WERI-Rb-1 (cell line): ENCODE measurements at regions not wholly inside any gene's neighbourhood (a gene's known extent, or its start where the extent isn't known, plus 50 kb on each side); places are given as distances from the start of the nearest gene placed in this dataset.

Source experiments
- DNase-seq: peaks from one replicate; pipeline ENCODE4 v3.0.0-alpha.2; 2020
- H3K27ac ChIP-seq: fragments of 250-450 bp; sonication (Bioruptor Pico); 2 replicates; pipeline ENCODE4 v1.5.1; 2020; ENCODE audit warnings: mild to moderate bottlenecking, moderate library complexity
- H3K27me3 ChIP-seq: fragments of 250-450 bp; sonication (Bioruptor Pico); 2 replicates; pipeline ENCODE4 v1.5.1; 2021; ENCODE audit warnings: mild to moderate bottlenecking, low read depth, moderate library complexity; ENCODE audit not compliant: insufficient read depth, severe bottlenecking
- H3K36me3 ChIP-seq: fragments of 250-450 bp; sonication (Bioruptor Pico); 2 replicates; pipeline ENCODE4 v1.5.1; 2020; ENCODE audit warnings: mild to moderate bottlenecking, moderate library complexity
- H3K4me3 ChIP-seq: 2 replicates; pipeline ENCODE4 v1.5.1; 2011; ENCODE audit warnings: low read depth, mild to moderate bottlenecking, control low read depth, low read length
- H3K9me3 ChIP-seq: fragments of 250-450 bp; sonication (Bioruptor Pico); 2 replicates; pipeline ENCODE4 v1.5.1; 2021; ENCODE audit warnings: mild to moderate bottlenecking, moderate library complexity; ENCODE audit not compliant: severe bottlenecking
- TF ChIP-seq, protein P1 (sequence below): IDR thresholded peaks from 2 replicates; pipeline ENCODE4 v1.5.1; 2011; ENCODE audit warnings: low read depth, mild to moderate bottlenecking, control low read depth, inconsistent platforms, low read length

DNA sequence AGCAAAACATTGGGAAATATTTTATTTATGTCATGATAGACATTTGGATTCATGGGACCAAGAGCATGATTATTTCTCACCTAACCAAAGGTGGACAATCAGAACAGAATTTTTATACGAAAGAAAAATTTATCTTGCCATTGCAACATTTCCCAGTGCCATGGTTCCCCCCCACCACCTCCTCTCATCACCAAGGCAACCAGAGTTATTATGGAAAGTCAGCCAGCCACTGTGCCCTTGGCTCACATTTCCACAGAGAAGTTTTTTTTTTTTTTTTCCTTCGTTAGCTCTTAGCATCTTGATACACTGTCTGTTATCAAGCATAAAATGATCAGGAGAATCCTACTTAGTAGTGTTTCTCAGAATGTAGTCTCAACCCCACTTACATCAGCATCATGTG, 176.4 kb upstream of the TMTC1 start:
- Histone ChIP-seq H3K4me3 (no peak overlapping the region), H3K36me3 (no peaks in the 10 kb centered on the region), H3K9me3 (no peaks in the 10 kb centered on the region), H3K27me3 (no peaks in the 10 kb centered on the region), H3K27ac (no peak overlapping the region)
- TF ChIP-seq, protein P1, sequence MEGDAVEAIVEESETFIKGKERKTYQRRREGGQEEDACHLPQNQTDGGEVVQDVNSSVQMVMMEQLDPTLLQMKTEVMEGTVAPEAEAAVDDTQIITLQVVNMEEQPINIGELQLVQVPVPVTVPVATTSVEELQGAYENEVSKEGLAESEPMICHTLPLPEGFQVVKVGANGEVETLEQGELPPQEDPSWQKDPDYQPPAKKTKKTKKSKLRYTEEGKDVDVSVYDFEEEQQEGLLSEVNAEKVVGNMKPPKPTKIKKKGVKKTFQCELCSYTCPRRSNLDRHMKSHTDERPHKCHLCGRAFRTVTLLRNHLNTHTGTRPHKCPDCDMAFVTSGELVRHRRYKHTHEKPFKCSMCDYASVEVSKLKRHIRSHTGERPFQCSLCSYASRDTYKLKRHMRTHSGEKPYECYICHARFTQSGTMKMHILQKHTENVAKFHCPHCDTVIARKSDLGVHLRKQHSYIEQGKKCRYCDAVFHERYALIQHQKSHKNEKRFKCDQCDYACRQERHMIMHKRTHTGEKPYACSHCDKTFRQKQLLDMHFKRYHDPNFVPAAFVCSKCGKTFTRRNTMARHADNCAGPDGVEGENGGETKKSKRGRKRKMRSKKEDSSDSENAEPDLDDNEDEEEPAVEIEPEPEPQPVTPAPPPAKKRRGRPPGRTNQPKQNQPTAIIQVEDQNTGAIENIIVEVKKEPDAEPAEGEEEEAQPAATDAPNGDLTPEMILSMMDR: no peak
- DNase-seq: no peak

DNA sequence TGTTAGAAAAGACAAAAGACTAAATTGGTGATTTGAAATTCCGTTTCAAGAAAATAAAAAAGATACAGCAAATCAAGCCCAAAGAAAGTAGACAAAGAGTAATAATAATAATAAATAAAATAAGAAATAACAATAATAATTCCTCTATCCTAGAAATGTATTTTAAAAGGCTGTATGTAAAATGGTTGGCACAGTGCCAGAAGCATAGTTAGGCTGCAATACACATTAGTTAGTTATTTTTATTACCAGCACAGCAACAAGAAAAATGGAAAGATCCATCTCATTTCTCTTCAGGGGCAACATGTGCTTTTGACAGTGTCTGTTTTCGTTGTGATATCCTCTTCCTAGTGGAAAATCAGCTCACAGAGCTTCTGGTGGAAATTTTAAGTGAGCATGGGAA, 174.1 kb upstream of the TMTC1 start:
- DNase-seq: no peak
- Histone ChIP-seq H3K9me3 (no peaks in the 10 kb centered on the region), H3K36me3 (no peaks in the 10 kb centered on the region), H3K27ac (no peak overlapping the region), H3K4me3 (no peak overlapping the region), H3K27me3 (no peaks in the 10 kb centered on the region)
- TF ChIP-seq, protein P1: no peak

DNA sequence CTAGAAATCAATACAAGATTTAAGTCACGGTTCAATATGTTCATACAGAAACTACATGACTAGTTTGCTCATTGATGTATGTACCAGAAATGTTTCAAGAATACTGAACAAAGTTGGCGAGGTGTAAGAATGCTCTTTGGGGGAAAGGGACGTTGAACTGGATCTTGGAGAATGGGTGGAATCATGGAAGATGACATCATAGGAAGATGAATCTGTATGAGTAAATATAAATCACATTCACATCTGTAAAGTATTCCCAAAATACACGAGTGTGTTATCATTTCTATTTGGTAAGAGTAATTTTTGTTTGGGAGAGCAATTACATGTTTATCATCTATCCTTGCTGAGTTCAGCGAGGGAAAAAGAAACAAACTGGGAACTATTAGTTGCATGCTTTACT, 162.2 kb upstream of the TMTC1 start:
- Histone ChIP-seq H3K27me3 (no peaks in the 10 kb centered on the region), H3K9me3 (peaks cover 2% of the 10 kb centered on the region), H3K36me3 (no peaks in the 10 kb centered on the region), H3K27ac (no peak overlapping the region), H3K4me3 (no peak overlapping the region)
- no peak for DNase-seq
- TF ChIP-seq, protein P1: no peak

DNA sequence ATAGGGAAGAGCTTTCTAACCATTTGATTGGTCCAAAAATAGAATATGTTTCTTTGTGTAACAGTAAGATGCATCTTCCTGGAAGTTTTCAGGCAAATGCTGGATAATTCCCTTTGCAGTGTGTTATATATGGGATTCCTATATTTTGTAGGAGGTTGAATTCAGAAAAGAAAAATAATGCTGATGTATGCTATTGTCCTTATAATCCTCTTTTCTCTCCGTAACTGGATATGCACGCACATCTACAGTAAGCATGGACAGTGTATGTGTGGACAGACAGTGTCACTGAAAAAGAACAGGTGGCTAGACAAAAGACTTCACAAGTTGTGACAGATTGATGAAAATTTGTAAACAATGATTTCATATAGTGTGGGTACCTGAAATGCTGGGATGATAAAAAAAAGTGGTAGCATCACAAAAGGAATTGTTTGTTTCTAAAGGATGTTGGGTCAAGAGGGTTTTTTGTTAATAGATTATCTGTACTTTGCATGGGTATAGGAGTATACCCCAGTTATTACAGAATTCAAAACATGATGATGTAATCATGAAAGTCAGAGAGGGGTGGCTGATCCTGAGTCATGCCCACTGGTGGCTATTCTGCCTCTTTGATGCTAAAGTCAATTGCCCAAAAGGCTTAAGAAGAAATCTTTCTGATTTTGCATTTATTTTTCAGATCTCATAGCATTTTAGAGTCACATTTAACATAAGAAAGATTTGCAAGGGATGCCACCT, 160.7 kb upstream of the TMTC1 start:
- no peak overlapping the region for H3K27ac ChIP-seq
- DNase-seq: no peak
- H3K9me3 ChIP-seq: peaks cover 10% of the 10 kb centered on the region
- no peaks in the 10 kb centered on the region for H3K27me3 ChIP-seq
- no peak overlapping the region for H3K4me3 ChIP-seq
- TF ChIP-seq, protein P1: no peak
- no peaks in the 10 kb centered on the region for H3K36me3 ChIP-seq

DNA sequence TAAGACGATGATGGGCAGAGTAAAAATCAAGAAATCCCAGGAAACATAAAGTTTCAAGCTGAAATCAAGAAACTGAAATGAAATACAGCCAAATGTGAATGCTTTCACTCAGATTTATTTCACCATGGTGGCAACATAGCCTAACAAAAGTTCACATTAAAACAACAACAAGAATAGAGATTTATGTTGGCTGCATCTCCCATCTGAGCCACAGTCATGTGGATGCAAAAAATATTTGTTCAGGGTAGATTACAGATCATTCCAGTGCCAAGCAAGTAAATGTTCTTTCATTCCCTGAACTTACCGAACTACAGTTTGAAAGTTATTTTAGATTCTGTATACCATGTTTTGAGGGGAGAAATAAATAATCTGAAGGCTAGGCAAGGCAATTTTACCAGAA, 159.9 kb upstream of the TMTC1 start:
- Histone ChIP-seq H3K27ac (no peak overlapping the region), H3K36me3 (no peaks in the 10 kb centered on the region), H3K4me3 (no peak overlapping the region), H3K27me3 (no peaks in the 10 kb centered on the region), H3K9me3 (peaks cover 10% of the 10 kb centered on the region)
- TF ChIP-seq, protein P1: no peak
- no peak for DNase-seq

DNA sequence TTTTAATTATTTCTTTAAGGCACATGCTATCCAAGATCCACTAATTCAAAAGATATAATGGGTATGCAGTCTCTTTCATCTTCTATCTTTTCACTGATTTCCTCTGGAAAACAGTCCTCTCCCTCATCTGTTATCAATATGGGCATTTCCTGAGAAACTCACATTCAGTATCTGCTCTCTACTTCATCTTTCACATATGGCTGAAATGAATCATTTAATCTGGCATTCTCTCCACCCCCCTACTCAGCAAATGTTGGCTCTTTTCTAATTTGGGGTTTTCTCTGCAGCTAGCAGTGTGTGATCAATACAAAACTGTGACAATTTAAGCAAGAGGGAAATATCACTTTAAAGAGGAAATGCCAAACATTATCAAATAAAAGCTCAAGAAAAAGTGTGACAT, 157.1 kb upstream of the TMTC1 start:
- TF ChIP-seq, protein P1: no peak
- no peaks in the 10 kb centered on the region for H3K36me3 ChIP-seq
- H3K27me3 ChIP-seq: no peaks in the 10 kb centered on the region
- no peak overlapping the region for H3K27ac ChIP-seq
- no peak overlapping the region for H3K4me3 ChIP-seq
- peaks cover 10% of the 10 kb centered on the region for H3K9me3 ChIP-seq
- DNase-seq: no peak
